ENCODE measurements at regions not wholly inside any gene's neighbourhood (a gene's known extent, or its start where the extent isn't known, plus 50 kb on each side); places are given as distances from the start of the nearest gene placed in this dataset.

DNA sequence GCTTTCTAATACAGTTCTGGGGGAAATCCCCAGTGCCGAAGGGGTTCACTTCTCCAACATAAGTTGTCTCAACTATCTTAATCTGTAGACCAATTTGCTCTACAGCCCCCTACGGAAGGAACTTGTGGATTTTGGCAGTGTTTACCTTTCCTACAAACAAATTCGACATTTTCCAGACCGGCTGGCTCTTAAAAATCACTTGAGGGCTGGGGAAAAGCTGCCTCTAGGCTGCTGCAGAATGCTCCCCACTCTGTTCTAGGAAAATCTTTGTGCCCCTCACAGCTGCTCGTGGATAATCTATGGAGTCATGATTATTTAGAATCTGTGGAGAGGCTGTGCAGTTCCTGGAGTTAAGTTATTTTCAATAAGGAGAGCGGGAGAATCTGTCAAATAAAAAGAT is 474.6 kb upstream of the FZD8 start:
- no peak overlapping the region for H3K18ac ChIP-seq (ENCODE audit: low read depth, low read length)
- no peak overlapping the region for H3K14ac ChIP-seq (replicated peaks; ENCODE audit: low read depth, low read length)
- 0 out of 2 replicates have a peak overlapping the region, but pooled peaks have one; percentile 3 for H3K4ac ChIP-seq (ENCODE audit: low read depth, low read length)
- no peaks in the 10 kb centered on the region for H3K27me3 ChIP-seq (ENCODE audit: control insufficient read depth, insufficient read depth, low read length)
- intact Hi-C loops (cut with micrococcal nuclease) (no loop called here), dilution Hi-C loops (cut with HindIII; ENCODE audit: low sequenced_read_pairs, unreplicated experiment) (no loop called here), in situ Hi-C loops (cut with MboI; ENCODE audit: low sequenced_read_pairs) (no loop called here)
- TF ChIP-seq POLR2A (IDR thresholded peaks at IDR 0.05; ENCODE audit: low read depth, low read length) (no peak), SMC3 (IDR thresholded peaks at IDR 0.05; ENCODE audit: low read depth, low read length) (no peak), RFX5 (IDR thresholded peaks at IDR 0.05; ENCODE audit: low read depth, low read length) (no peak)
- no CpG with 5 or more reads among the region's 6 CpGs for WGBS, 2 experiments (ENCODE audit: extremely low coverage in 2 of 2, insufficient read length in 1 of 2)
- H2AK9ac ChIP-seq (replicated peaks; ENCODE audit: low read depth, low read length, poor library complexity) = no peak overlapping the region
- no peak overlapping the region for H3K4me2 ChIP-seq (ENCODE audit: low read depth, low read length)
- no peak overlapping the region for H4K8ac ChIP-seq (ENCODE audit: low read depth in 2 of 2, low read length in 2 of 2)
- BruUV-seq (replicated peaks) = no TSS peak
- DNase-seq (no peak), ATAC-seq (ENCODE audit: low read depth) (no peak)
- ChIA-PET POLR2A (ENCODE audit: unreplicated experiment) (interaction anchor here (0.6 kb wide), 1 partner anchor 1430 kb away, joined by 4 read pairs; no protein-coding TSS in a partner anchor), CTCF (no interaction called here)
- H3K9me3 ChIP-seq (ENCODE audit: control insufficient read depth, insufficient read depth, low read length) = no peaks in the 10 kb centered on the region
- H3K4me3 ChIP-seq (ENCODE audit: insufficient read depth, low read depth, low read length) = no peak overlapping the region
- no peak overlapping the region for H2BK15ac ChIP-seq (ENCODE audit: low read depth, low read length)
- no peak overlapping the region; the same call in 1 of the 2 replicates for H2BK120ac ChIP-seq (ENCODE audit: low read depth, low read length)
- no peak overlapping the region for H2AFZ ChIP-seq (replicated peaks; ENCODE audit: low read length, poor library complexity)
- no peaks in the 10 kb centered on the region for H3K79me1 ChIP-seq (ENCODE audit: low read depth in 1 of 2, low read length in 2 of 2)
- peak overlapping the region; percentile 27; the same call in 1 of the 2 replicates for H2BK20ac ChIP-seq (ENCODE audit: low read depth, low read length)
- no peak overlapping the region for H2BK5ac ChIP-seq (ENCODE audit: low read depth, low read length, poor library complexity, severe bottlenecking)
- H3K23ac ChIP-seq (ENCODE audit: low read depth, low read length) = no peak overlapping the region
- H4K91ac ChIP-seq (ENCODE audit: insufficient read depth, low read depth, low read length) = no peak overlapping the region
- no peak overlapping the region for H2AK5ac ChIP-seq (ENCODE audit: low read depth, low read length)
- no peak overlapping the region for H4K5ac ChIP-seq (ENCODE audit: low read depth, low read length)
- H3K9me1 ChIP-seq (ENCODE audit: insufficient read depth, low read length) = no peaks in the 10 kb centered on the region; the same call in 1 of the 2 replicates
- H3K27ac ChIP-seq (ENCODE audit: insufficient read depth, low read length) = no peak overlapping the region
- H3K36me3 ChIP-seq (ENCODE audit: control insufficient read depth, insufficient read depth, low read length) = no peaks in the 10 kb centered on the region
- H3K4me1 ChIP-seq (ENCODE audit: control insufficient read depth, insufficient read depth, low read length) = peaks cover 6% of the 10 kb centered on the region; the same call in 1 of the 2 replicates
- H3K9ac ChIP-seq (ENCODE audit: low read depth, low read length) = no peak overlapping the region
- H4K20me1 ChIP-seq (ENCODE audit: insufficient read depth, low read length) = no peaks in the 10 kb centered on the region
- H3K56ac ChIP-seq (ENCODE audit: extremely low read depth, insufficient read depth, low read length) = no peak overlapping the region

All from IMR-90 (cell line).